ENCODE measurements at regions not wholly inside any gene's neighbourhood (a gene's known extent, or its start where the extent isn't known, plus 50 kb on each side); places are given as distances from the start of the nearest gene placed in this dataset.

- no peak overlapping the region for H2AFZ ChIP-seq (ENCODE audit: low read length)
Measured at GRCh38 chr16:85338638-85338982, 226.3 kb upstream of the CIBAR2 start.

GRCh38 chr16:85338989-85339685 lies 226.9 kb upstream of the CIBAR2 start:
- Histone ChIP-seq H3K27me3 (ENCODE audit: insufficient read depth, low read length, poor library complexity, severe bottlenecking) (no peaks in the 10 kb centered on the region), H3K9me2 (replicated peaks; ENCODE audit: low read depth, low read length) (no peaks in the 10 kb centered on the region), H3K36me3 (ENCODE audit: insufficient read depth, low read length) (no peaks in the 10 kb centered on the region), H3K4me2 (ENCODE audit: low read depth, low read length, poor library complexity, severe bottlenecking) (no peak overlapping the region), H3K9me3 (ENCODE audit: insufficient read depth, low read depth, low read length) (no peaks in the 10 kb centered on the region), H3F3A (ENCODE audit: low read depth) (no peaks in the 10 kb centered on the region), H3K9ac (ENCODE audit: low read depth, low read length, poor library complexity, severe bottlenecking) (no peak overlapping the region), H3K4me1 (ENCODE audit: insufficient read depth, low read length, poor library complexity, severe bottlenecking) (peaks cover 7% of the 10 kb centered on the region), H3K4me3 (ENCODE audit: low read length, poor library complexity, severe bottlenecking) (no peak overlapping the region), H4K20me1 (ENCODE audit: insufficient read depth, low read length, poor library complexity, severe bottlenecking) (no peaks in the 10 kb centered on the region), H3K79me2 (ENCODE audit: insufficient read depth, low read length) (no peaks in the 10 kb centered on the region), H2AFZ (ENCODE audit: low read length) (no peak overlapping the region)
- no peak for TF ChIP-seq EZH2phosphoT487 (IDR thresholded peaks at IDR 0.05; ENCODE audit: borderline replicate concordance)
- no peak for TF ChIP-seq CTCF (conservative IDR thresholded peaks at IDR 0.05; ENCODE audit: low read length)

More at GRCh38 chr16:85338638-85338982, 226.3 kb upstream of the CIBAR2 start:
- Histone ChIP-seq H3K9me3 (ENCODE audit: insufficient read depth, low read depth, low read length) (no peaks in the 10 kb centered on the region), H3K9ac (ENCODE audit: low read depth, low read length, poor library complexity, severe bottlenecking) (no peak overlapping the region), H3K4me2 (ENCODE audit: low read depth, low read length, poor library complexity, severe bottlenecking) (no peak overlapping the region), H3K36me3 (ENCODE audit: insufficient read depth, low read length) (no peaks in the 10 kb centered on the region), H3K27me3 (ENCODE audit: insufficient read depth, low read length, poor library complexity, severe bottlenecking) (no peaks in the 10 kb centered on the region), H3K4me1 (ENCODE audit: insufficient read depth, low read length, poor library complexity, severe bottlenecking) (peaks cover 7% of the 10 kb centered on the region), H3K4me3 (ENCODE audit: low read length, poor library complexity, severe bottlenecking) (no peak overlapping the region), H3K9me2 (replicated peaks; ENCODE audit: low read depth, low read length) (no peaks in the 10 kb centered on the region), H3K79me2 (ENCODE audit: insufficient read depth, low read length) (no peaks in the 10 kb centered on the region), H4K20me1 (ENCODE audit: insufficient read depth, low read length, poor library complexity, severe bottlenecking) (no peaks in the 10 kb centered on the region), H3F3A (ENCODE audit: low read depth) (no peaks in the 10 kb centered on the region)
- TF ChIP-seq EZH2phosphoT487 (IDR thresholded peaks at IDR 0.05; ENCODE audit: borderline replicate concordance) (no peak), CTCF (conservative IDR thresholded peaks at IDR 0.05; ENCODE audit: low read length) (no peak)

- no peaks in the 10 kb centered on the region for H3K79me2 ChIP-seq (ENCODE audit: insufficient read depth, low read length)
- no peak overlapping the region for H3K9ac ChIP-seq (ENCODE audit: low read depth, low read length, poor library complexity, severe bottlenecking)
- no peaks in the 10 kb centered on the region for H4K20me1 ChIP-seq (ENCODE audit: insufficient read depth, low read length, poor library complexity, severe bottlenecking)
Measured at GRCh38 chr16:85341972-85342695, 229.9 kb upstream of the CIBAR2 start.

More at GRCh38 chr16:85341972-85342695, 229.9 kb upstream of the CIBAR2 start:
- H3K9me2 ChIP-seq (replicated peaks; ENCODE audit: low read depth, low read length) = no peaks in the 10 kb centered on the region
- H3K4me1 ChIP-seq (ENCODE audit: insufficient read depth, low read length, poor library complexity, severe bottlenecking) = no peaks in the 10 kb centered on the region
- H3K4me2 ChIP-seq (ENCODE audit: low read depth, low read length, poor library complexity, severe bottlenecking) = no peak overlapping the region
- no peaks in the 10 kb centered on the region for H3F3A ChIP-seq (ENCODE audit: low read depth)
- no peak overlapping the region for H3K4me3 ChIP-seq (ENCODE audit: low read length, poor library complexity, severe bottlenecking)
- no peak overlapping the region for H2AFZ ChIP-seq (ENCODE audit: low read length)
- H3K9me3 ChIP-seq (ENCODE audit: insufficient read depth, low read depth, low read length) = no peaks in the 10 kb centered on the region
- no peak for TF ChIP-seq CTCF (conservative IDR thresholded peaks at IDR 0.05; ENCODE audit: low read length)
- TF ChIP-seq EZH2phosphoT487 (IDR thresholded peaks at IDR 0.05; ENCODE audit: borderline replicate concordance) = no peak
- H3K27me3 ChIP-seq (ENCODE audit: insufficient read depth, low read length, poor library complexity, severe bottlenecking) = no peaks in the 10 kb centered on the region
- no peaks in the 10 kb centered on the region for H3K36me3 ChIP-seq (ENCODE audit: insufficient read depth, low read length)

All from Loucy (cell line).